H1 (cell line): ENCODE measurements at regions not wholly inside any gene's neighbourhood (a gene's known extent, or its start where the extent isn't known, plus 50 kb on each side); places are given as distances from the start of the nearest gene placed in this dataset.

Experiments
- CBX8 ChIP-seq: fragments of 300-800, 300-1000 bp; sonication (generic); IDR thresholded peaks from 2 replicates; pipeline ENCODE4 v1.7.1; 2016; ENCODE audit warnings: low read depth, low read length, borderline replicate concordance
- CREB1 ChIP-seq: IDR thresholded peaks from 2 replicates; pipeline ENCODE4 v1.6.1; 2012; ENCODE audit warnings: inconsistent platforms
- GTF2F1 ChIP-seq: IDR thresholded peaks from 2 replicates; pipeline ENCODE4 v1.6.1; 2012; ENCODE audit warnings: low read depth, low read length, improper control_type of control experiment, borderline replicate concordance
- RAD21 ChIP-seq, 2 experiments: IDR thresholded peaks in 1 of 2; conservative IDR thresholded peaks in 1 of 2; 2 replicates each; pipeline ENCODE4 v1.6.1; 2011; ENCODE audit warnings: low read depth in 2 of 2, low read length in 2 of 2, improper control_type of control experiment in 1 of 2, inconsistent platforms in 1 of 2, mild to moderate bottlenecking in 1 of 2, moderate library complexity in 1 of 2
- TAF1 ChIP-seq: IDR thresholded peaks from 2 replicates; pipeline ENCODE4 v1.6.1; 2011; ENCODE audit warnings: mild to moderate bottlenecking, low read depth, low read length
- TEAD4 ChIP-seq: IDR thresholded peaks from 2 replicates; pipeline ENCODE4 v1.6.1; 2012; ENCODE audit warnings: low read depth, low read length, inconsistent platforms, mixed read lengths
- TF ChIP-seq, protein P1 (sequence below): fragments of 300-600 bp; sonication (generic); IDR thresholded peaks from 2 replicates; pipeline ENCODE4 v1.7.1; 2012; ENCODE audit warnings: low read length, moderate library complexity, mild to moderate bottlenecking, inconsistent platforms; ENCODE audit not compliant: insufficient replicate concordance

GRCh38 chr4:84177831-84178542 is 321.1 kb downstream of the NKX6-1 start (continued):
- TF ChIP-seq TEAD4, result no peak
- TF ChIP-seq CREB1, result no peak
- TF ChIP-seq CBX8, result no peak
- no peak for TF ChIP-seq TAF1
- TF ChIP-seq GTF2F1, result no peak
- no peak for TF ChIP-seq RAD21 (IDR thresholded peaks at IDR 0.05 in 1 of 2, conservative IDR thresholded peaks at IDR 0.05 in 1 of 2; ENCODE audit: low read depth in 2 of 2, low read length in 2 of 2)
- TF ChIP-seq, protein P1, sequence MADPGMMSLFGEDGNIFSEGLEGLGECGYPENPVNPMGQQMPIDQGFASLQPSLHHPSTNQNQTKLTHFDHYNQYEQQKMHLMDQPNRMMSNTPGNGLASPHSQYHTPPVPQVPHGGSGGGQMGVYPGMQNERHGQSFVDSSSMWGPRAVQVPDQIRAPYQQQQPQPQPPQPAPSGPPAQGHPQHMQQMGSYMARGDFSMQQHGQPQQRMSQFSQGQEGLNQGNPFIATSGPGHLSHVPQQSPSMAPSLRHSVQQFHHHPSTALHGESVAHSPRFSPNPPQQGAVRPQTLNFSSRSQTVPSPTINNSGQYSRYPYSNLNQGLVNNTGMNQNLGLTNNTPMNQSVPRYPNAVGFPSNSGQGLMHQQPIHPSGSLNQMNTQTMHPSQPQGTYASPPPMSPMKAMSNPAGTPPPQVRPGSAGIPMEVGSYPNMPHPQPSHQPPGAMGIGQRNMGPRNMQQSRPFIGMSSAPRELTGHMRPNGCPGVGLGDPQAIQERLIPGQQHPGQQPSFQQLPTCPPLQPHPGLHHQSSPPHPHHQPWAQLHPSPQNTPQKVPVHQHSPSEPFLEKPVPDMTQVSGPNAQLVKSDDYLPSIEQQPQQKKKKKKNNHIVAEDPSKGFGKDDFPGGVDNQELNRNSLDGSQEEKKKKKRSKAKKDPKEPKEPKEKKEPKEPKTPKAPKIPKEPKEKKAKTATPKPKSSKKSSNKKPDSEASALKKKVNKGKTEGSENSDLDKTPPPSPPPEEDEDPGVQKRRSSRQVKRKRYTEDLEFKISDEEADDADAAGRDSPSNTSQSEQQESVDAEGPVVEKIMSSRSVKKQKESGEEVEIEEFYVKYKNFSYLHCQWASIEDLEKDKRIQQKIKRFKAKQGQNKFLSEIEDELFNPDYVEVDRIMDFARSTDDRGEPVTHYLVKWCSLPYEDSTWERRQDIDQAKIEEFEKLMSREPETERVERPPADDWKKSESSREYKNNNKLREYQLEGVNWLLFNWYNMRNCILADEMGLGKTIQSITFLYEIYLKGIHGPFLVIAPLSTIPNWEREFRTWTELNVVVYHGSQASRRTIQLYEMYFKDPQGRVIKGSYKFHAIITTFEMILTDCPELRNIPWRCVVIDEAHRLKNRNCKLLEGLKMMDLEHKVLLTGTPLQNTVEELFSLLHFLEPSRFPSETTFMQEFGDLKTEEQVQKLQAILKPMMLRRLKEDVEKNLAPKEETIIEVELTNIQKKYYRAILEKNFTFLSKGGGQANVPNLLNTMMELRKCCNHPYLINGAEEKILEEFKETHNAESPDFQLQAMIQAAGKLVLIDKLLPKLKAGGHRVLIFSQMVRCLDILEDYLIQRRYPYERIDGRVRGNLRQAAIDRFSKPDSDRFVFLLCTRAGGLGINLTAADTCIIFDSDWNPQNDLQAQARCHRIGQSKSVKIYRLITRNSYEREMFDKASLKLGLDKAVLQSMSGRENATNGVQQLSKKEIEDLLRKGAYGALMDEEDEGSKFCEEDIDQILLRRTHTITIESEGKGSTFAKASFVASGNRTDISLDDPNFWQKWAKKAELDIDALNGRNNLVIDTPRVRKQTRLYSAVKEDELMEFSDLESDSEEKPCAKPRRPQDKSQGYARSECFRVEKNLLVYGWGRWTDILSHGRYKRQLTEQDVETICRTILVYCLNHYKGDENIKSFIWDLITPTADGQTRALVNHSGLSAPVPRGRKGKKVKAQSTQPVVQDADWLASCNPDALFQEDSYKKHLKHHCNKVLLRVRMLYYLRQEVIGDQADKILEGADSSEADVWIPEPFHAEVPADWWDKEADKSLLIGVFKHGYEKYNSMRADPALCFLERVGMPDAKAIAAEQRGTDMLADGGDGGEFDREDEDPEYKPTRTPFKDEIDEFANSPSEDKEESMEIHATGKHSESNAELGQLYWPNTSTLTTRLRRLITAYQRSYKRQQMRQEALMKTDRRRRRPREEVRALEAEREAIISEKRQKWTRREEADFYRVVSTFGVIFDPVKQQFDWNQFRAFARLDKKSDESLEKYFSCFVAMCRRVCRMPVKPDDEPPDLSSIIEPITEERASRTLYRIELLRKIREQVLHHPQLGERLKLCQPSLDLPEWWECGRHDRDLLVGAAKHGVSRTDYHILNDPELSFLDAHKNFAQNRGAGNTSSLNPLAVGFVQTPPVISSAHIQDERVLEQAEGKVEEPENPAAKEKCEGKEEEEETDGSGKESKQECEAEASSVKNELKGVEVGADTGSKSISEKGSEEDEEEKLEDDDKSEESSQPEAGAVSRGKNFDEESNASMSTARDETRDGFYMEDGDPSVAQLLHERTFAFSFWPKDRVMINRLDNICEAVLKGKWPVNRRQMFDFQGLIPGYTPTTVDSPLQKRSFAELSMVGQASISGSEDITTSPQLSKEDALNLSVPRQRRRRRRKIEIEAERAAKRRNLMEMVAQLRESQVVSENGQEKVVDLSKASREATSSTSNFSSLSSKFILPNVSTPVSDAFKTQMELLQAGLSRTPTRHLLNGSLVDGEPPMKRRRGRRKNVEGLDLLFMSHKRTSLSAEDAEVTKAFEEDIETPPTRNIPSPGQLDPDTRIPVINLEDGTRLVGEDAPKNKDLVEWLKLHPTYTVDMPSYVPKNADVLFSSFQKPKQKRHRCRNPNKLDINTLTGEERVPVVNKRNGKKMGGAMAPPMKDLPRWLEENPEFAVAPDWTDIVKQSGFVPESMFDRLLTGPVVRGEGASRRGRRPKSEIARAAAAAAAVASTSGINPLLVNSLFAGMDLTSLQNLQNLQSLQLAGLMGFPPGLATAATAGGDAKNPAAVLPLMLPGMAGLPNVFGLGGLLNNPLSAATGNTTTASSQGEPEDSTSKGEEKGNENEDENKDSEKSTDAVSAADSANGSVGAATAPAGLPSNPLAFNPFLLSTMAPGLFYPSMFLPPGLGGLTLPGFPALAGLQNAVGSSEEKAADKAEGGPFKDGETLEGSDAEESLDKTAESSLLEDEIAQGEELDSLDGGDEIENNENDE, result no peak
- TF ChIP-seq, all 59 proteins: peak for 0
